ENCODE measurements at regions not wholly inside any gene's neighbourhood (a gene's known extent, or its start where the extent isn't known, plus 50 kb on each side); places are given as distances from the start of the nearest gene placed in this dataset.

DNA sequence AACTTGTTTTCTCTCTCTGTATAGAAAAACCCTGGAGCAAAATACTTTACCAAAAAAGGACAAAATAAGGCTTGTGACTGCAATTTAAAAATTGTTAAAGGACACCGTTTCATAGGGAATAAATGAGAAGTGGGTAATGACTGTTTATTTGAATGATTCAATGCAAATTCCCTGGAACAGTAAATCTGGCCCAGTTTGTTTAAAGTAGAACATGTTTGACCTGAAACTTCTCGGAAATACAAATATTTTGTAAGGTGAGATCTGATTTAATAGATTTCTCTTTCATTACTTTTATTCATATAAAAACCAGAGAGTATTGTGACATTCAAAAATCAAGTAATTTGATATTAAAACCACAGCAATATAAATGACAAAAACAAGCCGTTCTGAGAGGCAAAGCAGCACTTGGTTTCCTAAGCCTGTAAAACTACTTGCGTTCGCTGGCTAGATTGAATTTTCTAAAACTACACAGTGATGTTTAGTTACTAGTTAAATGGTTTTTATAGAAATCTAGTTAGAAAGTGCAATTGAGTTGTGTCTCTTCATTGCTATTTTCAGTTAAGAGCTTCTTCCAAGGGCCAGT, 76.8 kb upstream of the PITRM1 start:
- DNase-seq: no peak

GRCh38 chr10:3248526-3249306, 76.1 kb upstream of the PITRM1 start:
- peak in 1 of 51 donors; percentile 4 for DNase-seq

DNA sequence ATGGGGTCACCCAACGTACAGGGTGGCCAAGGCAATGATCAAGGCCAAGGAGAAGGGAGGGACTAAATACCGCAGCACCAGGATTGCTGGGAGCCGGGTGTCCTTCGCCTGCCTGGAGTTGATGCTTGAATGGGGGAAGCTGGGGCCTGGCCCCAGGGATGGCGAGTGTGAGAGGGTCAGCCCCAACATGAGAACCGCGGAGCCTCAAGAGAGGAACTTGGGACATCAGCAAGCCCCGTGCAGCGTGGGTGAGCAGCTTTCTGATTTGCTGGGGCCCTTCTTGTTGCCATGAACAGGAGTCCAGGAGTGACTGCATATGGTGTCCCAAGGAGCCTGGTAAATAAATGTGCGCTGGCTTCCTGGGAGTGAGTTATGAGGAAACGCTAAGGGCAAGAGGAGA, 72.8 kb upstream of the PITRM1 start:
- no peak for DNase-seq

DNA sequence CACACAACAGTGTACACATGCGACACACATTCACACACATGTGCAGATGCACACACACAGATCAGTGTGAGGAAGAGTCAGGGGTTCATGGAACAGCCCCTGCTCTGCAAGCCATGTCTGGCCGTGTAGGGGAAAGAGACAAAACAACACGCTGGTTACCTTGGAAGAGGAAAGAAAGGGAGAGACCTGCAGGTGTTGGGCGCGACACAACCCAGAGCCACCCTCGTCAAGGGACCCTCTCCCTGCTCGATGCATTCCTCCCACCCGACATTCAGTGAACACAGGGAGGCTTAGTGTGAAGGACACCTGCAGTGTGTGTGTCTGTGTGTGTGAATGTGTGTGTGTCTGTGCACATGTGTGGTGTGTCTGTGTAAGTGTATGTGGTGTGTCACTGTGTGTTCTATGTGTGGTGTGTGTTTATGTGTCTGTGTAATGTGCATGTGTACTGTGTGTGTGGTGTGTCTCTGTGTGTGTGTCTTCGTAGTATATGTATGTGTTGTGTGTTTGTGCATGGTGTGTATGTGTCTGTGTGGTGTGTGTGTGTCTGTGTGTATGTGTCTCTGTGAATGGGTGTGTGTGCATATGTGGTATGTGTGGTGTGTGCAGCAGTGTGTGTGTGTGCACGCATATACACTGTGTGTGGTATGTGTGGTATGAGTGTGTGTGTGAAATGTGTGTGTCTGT, 69.5 kb upstream of the PITRM1 start:
- DNase-seq: no peak

DNA sequence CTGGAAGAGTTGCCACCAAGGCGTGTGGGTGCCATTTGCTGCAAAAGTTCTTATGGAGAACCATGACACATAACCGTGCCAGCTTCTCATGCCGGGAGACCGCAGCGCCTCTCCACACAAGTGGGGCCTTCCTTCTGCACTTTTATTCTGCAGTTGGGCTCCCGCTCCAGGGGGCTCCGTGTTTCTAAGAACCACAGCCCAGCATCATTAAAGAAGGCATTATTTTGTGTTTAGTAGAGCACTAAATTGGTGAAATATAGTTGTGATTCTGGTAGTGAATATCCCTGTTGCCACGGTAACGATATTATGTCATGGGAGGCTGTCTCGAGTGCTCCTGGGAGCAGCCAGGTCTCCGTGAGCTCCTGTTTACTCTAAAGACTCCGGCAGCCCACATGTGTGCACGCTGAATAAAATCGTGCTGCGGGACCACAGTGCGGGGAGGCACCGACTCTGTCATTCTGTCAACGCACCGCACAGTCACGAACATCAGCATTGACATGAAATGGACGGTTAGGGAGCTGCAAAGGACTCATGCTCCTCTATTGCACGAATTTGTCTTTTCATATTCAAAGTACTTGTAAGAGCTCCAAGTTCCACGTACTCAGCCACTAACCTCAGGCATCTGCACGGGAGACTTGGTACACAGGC, 68.8 kb upstream of the PITRM1 start:
- peak in 11 of 51 donors; percentile 6 to 60 (median 15) for DNase-seq

DNA sequence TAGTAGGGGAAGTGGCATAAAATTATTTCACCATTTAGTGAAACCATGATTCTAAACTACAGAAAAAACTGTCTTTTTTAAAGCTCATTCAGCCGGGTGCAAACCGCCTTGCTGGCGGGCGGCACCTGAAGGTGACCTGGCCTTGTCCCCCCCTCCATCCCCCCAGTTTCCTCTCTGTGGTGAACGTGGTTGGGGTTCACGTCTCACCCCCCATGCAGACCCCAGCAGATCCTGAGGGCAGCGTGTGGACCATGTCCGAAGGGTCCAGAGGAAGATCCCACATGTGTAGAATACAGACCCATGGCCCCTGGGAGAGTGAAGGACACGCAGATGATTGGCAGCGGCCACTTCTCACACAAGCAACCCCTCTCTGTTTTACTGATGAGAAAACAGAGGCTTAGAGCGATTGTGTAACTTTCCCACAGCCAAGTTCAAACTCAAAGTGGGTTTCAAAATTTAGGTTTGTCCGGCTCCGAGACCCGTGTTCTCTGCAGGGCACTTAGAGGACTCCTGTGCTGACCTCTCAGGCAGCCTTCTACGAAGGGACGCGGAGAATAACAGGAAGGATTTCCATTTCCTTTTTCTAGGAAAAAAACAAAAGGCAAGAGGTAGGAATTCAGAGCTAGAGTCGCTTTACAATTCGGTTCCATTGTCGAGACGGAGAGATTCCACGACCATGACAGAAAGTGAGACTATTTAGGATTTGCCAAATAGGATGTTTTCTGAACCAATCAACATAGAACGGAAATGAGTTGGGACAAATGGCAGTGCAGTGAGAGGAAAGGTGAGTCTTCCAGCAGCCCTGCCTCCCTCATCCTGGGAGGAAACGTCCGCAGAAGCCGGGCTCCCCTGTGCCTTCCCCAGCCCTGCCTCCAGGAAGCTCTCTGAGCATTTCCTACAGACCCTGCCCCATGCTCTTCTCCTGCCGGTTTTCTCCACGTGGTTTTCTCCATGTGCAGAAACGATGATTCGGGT, 67.6 kb upstream of the PITRM1 start:
- DNase-seq: no peak

DNA sequence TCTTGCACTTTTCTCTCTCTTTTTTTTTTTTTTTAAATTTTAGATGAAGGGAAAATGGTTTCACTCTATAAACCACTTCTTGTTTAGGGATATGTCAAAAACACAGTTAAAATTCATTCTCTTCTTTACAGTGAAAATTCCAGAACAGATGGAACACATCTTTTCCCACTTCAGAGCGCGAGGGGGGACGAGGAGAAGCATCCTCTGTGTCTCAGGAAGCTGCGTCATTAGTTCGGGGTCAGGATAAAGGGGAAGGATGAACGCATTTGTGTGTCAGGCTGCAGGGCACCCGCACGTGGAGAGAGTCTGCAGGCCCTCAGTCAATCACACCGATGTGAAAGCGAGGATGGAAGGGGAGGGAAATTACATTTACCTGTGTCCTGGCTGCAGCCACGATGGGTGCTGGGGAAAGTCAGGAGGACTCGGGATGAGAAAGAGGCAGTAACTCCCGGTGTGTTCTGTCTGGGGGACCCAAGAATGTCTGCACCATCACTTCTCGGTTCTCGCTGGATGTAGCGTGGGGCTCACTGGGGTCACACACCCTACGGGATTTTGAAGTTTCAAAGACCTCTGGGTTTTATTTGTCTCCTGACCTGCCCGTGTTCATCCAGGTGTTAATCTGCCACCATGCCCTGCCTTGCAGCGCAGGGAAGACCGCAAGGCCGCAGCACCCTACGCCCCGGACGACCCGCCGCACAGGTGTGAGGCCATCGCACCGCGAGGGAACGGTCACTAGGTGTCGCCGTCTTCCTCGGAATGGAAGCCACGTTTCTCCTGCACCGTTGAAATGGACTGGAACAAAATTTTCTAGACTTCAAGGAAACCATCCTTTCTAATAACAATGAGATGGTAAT, 66.7 kb upstream of the PITRM1 start:
- peak in 38 of 51 donors; percentile 8 to 75 (median 35) for DNase-seq

GRCh38 chr10:3238115-3238871, 65.7 kb upstream of the PITRM1 start:
- no peak for DNase-seq

DNA sequence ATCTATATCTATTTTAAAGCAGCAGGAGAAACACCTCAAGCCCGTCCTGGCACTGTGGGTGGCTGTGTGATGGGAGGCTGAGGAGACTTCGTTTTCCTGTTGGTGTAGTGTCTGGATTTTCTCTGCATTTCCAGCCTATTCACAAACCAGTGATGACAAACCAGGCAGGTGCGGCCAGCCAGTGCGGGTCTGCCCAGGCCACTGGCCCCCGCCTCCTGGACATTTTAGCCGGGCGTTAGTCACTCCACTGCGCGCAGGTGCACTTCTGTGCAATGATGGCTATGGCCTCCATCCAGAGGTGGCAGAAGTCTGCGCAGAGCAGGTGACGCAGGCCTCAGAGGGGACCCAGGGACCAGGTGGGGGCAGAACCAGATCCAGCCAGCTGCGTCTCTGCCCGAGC, 64.9 kb upstream of the PITRM1 start:
- DNase-seq: no peak

DNA sequence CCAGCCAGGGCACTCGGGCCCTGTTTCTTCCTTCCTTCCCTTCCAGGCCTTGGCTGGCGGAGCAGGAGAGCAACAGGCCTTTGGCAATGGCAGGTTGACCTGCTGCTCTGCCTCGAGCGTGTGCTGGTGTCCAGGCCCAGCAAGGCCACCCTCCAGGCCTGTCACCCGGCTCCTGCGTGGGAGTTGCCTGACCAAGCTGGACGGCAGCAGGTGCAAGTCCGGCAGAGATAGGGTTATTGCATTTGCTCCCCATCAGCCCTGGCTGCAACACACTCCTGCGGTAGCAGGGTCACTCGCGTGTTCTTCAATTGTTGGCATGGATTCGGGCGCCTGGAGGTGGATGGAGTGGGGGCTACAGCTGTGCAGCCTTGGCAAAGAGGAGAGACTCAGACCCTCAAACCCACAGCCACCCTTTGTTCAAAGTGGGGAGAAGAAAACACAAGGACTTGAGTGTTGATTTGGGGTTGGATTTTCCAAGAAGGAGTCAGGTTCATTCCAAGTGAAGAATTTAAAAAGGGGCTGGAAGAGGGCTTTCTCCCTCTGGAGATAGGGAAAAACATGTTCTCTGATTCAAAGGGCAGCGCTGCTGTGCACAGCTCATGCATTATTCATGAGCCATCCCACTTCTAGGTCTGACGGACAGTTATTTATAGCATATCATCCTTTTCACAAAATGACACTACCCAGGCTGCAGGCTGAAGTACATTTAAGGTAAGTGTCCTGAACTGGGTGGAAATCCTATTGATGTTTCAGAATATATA, 64.2 kb upstream of the PITRM1 start:
- DNase-seq: no peak

GRCh38 chr10:3235996-3236510, 63.5 kb upstream of the PITRM1 start:
- no peak for DNase-seq

DNA sequence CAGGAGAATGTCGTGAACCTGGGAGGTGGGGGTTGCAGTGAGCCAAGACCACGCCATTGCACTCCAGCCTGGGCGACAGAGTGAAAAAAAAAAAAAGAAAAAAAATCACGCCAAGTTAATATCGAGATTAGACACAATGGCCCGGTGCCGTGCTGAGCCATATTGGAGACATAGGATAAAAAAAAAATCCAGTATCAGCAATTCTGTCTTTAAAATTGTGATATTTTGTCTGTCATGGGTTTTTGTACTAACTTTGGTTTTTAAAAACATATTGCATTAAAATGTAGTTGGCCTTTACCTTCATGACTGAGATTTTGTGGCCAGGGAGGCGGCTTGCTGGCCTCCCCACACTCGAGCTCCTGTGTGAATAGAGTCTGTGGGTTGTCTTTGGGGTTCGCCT, 62.8 kb upstream of the PITRM1 start:
- DNase-seq: no peak

DNA sequence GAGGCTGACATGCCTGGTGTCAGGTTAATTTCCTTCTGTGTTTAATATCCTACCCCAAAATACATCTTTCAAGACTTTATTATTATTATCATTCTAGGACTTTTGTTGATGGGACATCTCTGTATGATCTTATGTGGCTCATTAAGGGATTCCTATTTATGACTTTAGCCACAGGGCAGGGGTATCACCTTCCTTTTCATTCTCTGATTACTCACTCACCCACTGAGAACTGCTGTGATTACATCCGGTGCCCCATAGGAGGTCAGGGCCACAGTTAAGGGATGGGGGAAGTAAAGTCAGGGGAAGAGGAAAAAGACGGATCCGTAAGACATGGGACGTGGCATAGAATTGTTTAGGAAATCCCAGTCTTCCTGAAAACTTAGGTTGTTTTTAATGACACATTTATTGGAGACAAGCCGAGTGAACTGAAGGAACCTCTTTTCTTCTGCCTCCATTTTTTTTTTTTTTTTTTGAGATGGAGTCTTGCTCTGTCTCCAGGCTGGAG, 61.0 kb upstream of the PITRM1 start:
- no peak for DNase-seq

- no peak for DNase-seq
Measured at GRCh38 chr10:3231951-3232730, 59.6 kb upstream of the PITRM1 start.

GRCh38 chr10:3229815-3230214, 57.2 kb upstream of the PITRM1 start:
- DNase-seq: no peak

- DNase-seq: no peak
Measured at GRCh38 chr10:3228629-3228945, 56.0 kb upstream of the PITRM1 start.

Measured in hypothalamus (tissue), 51 donors.